ENCODE measurements at regions not wholly inside any gene's neighbourhood (a gene's known extent, or its start where the extent isn't known, plus 50 kb on each side); places are given as distances from the start of the nearest gene placed in this dataset.

- DNase-seq = no peak
- WGBS, 5 donors = 40 to 69% (median 67%) methylated on average over 1 of the region's 1 CpG
- no peak for TF ChIP-seq POLR2A (IDR thresholded peaks at IDR 0.05)
- no peak for TF ChIP-seq CTCF (IDR thresholded peaks at IDR 0.05 in 8 of 11, conservative IDR thresholded peaks at IDR 0.05 in 3 of 11)
- TF ChIP-seq POLR2AphosphoS5 (IDR thresholded peaks at IDR 0.05) = no peak
- Histone ChIP-seq H3K27me3 (replicated peaks in 1 of 7) (no peaks in the 10 kb centered on the region), H3K27ac (peak overlapping the region in 5 of 8 donors; percentile 11 to 59 (median 41)), H3K9me3 (peaks cover 0 to 5% (median 0%) of the 10 kb centered on the region in 8 donors), H3K36me3 (no peaks in the 10 kb centered on the region), H3K4me1 (peaks cover 0 to 14% (median 7%) of the 10 kb centered on the region in 6 donors), H3K4me3 (no peak overlapping the region)
- intact Hi-C loops (cut with DNase I; ENCODE audit: low total_unique reads) = no loop called here
Observed at GRCh38 chr14:71246539-71246938, 339.3 kb downstream of the PCNX1 start.

DNA sequence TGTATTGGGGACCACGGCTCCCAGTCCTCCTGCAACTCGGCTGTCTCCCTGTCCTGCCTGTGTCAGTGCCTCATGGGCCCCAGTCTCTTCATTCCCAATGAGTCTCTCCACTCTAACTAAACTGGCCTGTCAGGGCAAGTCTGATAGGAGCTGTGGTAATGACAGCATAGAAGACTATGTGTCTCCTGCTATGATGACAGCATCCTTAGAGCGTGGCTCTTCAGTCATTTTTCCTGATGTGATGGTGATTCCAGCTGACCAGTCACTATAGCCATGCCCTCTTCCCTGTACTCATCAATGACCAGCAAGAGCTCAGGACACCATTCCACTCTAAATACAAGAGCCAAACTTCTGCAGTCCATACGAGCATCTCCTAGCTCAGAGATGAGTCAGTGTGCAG is 339.8 kb downstream of the PCNX1 start:
- WGBS, 5 donors = 56 to 87% (median 84%) methylated on average over 4 of the region's 4 CpGs
- no peak overlapping the region for H3K4me3 ChIP-seq
- H3K27me3 ChIP-seq (replicated peaks in 1 of 7) = no peaks in the 10 kb centered on the region
- peaks cover 0 to 5% (median 0%) of the 10 kb centered on the region in 8 donors for H3K9me3 ChIP-seq
- H3K36me3 ChIP-seq = no peaks in the 10 kb centered on the region
- no peak for TF ChIP-seq POLR2A (IDR thresholded peaks at IDR 0.05)
- intact Hi-C loops (cut with DNase I; ENCODE audit: low total_unique reads) = no loop called here
- peaks cover 0 to 13% (median 7%) of the 10 kb centered on the region in 6 donors for H3K4me1 ChIP-seq
- peak overlapping the region in 2 of 8 donors; percentile 11 to 40 for H3K27ac ChIP-seq
- no peak for DNase-seq

GRCh38 chr14:71248194-71248593 is 340.9 kb downstream of the PCNX1 start:
- intact Hi-C loops (cut with DNase I; ENCODE audit: low total_unique reads) = no loop called here
- TF ChIP-seq POLR2AphosphoS5 (IDR thresholded peaks at IDR 0.05) (no peak), CTCF (IDR thresholded peaks at IDR 0.05 in 8 of 11, conservative IDR thresholded peaks at IDR 0.05 in 3 of 11) (no peak), POLR2A (IDR thresholded peaks at IDR 0.05) (no peak)
- H3K27me3 ChIP-seq (replicated peaks in 1 of 7) = no peaks in the 10 kb centered on the region
- no peak overlapping the region for H3K4me3 ChIP-seq
- peaks cover 0 to 5% (median 0%) of the 10 kb centered on the region in 8 donors for H3K9me3 ChIP-seq
- H3K27ac ChIP-seq = peak overlapping the region in 2 of 8 donors; percentile 8 to 19
- H3K4me1 ChIP-seq = peaks cover 0 to 13% (median 7%) of the 10 kb centered on the region in 6 donors
- no peak for DNase-seq
- no peaks in the 10 kb centered on the region for H3K36me3 ChIP-seq
- WGBS, 5 donors = 69 to 94% (median 76%) methylated on average over 3 of the region's 3 CpGs

- Histone ChIP-seq H3K4me1 (peaks cover 0 to 13% (median 7%) of the 10 kb centered on the region in 6 donors), H3K27me3 (replicated peaks in 1 of 7) (no peaks in the 10 kb centered on the region), H3K36me3 (no peaks in the 10 kb centered on the region), H3K27ac (no peak overlapping the region), H3K9me3 (peaks cover 0 to 16% (median 0%) of the 10 kb centered on the region in 8 donors), H3K4me3 (no peak overlapping the region)
- intact Hi-C loops (cut with DNase I; ENCODE audit: low total_unique reads) = no loop called here
- no peak for TF ChIP-seq POLR2A (IDR thresholded peaks at IDR 0.05)
- no peak for DNase-seq
- 94 to 99% (median 95%) methylated on average over 2 of the region's 2 CpGs for whole genome bisulfite sequencing, 5 donors
Observed at GRCh38 chr14:71250347-71250746, 343.1 kb downstream of the PCNX1 start.

DNA sequence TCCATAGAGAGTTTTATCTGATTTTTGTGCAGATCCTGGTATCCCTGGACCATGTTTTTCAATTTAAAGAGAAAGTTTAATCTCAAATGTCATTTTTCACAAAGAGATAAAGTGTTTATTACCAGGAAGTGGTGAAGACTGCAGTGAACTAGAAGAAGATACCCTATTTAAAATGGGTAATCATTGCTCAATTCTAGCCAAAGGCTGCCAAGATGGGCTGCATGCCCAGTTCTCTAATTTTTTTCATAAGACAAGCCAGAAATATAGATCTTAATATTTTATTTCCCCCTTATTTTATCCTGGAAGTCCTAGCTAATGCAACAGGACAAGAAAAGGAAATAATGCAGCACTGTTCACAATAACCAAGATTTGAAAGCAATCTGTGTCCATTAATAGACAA is 343.5 kb downstream of the PCNX1 start:
- no peaks in the 10 kb centered on the region for H3K27me3 ChIP-seq (replicated peaks in 1 of 7)
- H3K4me3 ChIP-seq = no peak overlapping the region
- no peaks in the 10 kb centered on the region for H3K36me3 ChIP-seq
- intact Hi-C loops (cut with DNase I; ENCODE audit: low total_unique reads) = no loop called here
- no peak for DNase-seq
- peaks cover 0 to 13% (median 7%) of the 10 kb centered on the region in 6 donors for H3K4me1 ChIP-seq
- TF ChIP-seq POLR2AphosphoS5 (IDR thresholded peaks at IDR 0.05) = no peak
- no peak for TF ChIP-seq POLR2A (IDR thresholded peaks at IDR 0.05)
- TF ChIP-seq CTCF (IDR thresholded peaks at IDR 0.05 in 8 of 11, conservative IDR thresholded peaks at IDR 0.05 in 3 of 11) = no peak
- no peak overlapping the region for H3K27ac ChIP-seq
- H3K9me3 ChIP-seq = peaks cover 0 to 18% (median 0%) of the 10 kb centered on the region in 8 donors
